ENCODE measurements at regions not wholly inside any gene's neighbourhood (a gene's known extent, or its start where the extent isn't known, plus 50 kb on each side); places are given as distances from the start of the nearest gene placed in this dataset.
"Not testable (repeated sequence)": the region's sequence is repeated elsewhere in the genome, so short reads cannot be mapped to it uniquely, and the experiment has no call there.

DNA sequence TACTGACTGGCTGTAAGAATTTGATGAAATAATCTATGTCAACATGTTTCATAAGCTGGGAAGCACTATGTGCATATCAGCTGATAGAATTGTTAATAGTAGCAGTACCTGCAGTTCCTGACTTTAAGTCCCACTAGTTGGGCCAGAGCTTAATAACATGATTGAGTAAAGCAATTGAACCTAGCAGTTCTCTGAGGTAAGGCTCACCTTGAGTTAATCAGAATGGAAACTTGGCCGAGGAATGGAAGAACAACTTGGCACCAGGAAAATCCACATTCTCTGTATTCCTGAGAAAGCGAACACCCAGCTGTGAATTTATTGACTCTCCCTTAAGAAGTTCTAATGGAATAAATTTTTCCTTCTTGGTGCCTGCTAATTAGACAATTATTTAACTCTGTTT, 262.6 kb downstream of the IGSF11 start:
- FAIRE-seq (no peak), DNase-seq (ENCODE audit: low spot score in 2 of 2) (no peak)

- DNase-seq (ENCODE audit: low spot score in 2 of 2): no peak
- no peak for FAIRE-seq
Measured at GRCh38 chr3:118772547-118773011, 262.1 kb downstream of the IGSF11 start.

DNA sequence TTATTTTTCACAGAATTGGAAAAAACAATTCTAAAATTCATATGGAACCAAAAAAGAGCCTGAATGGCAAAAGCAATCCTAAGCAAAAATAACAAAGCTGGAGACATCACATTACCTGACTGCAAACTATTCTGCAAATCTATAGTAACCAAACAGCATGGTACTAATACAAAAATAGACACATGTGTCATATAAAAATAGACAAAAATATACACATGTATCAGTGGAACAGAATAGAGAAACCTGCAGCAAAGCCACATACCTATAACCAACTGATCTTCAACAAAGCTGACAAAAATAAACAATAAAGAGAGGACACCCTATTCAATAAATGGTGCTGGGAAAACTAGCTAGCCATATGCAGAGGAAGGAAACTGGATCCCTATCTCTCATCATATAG, 259.6 kb downstream of the IGSF11 start:
- DNase-seq (ENCODE audit: low spot score in 2 of 2) (no peak), FAIRE-seq (no peak)

DNA sequence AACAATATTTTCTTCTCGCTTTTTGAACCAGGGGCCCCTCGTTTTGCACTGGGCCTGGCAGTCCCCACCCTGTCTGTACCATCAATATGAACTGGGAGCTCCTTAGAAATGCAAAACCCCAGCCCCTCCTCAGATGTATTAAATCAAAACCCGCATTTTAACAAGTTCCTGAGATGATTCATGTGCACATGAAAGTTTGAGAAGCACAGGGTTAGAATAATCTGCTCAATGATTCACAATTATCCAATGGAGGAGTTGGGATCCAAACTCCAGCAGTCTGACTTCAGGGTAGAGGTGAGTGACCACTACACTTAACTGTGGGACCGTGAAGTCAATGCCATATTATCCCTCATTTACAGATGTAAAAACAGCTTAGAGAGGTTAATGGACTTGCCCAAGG, 256.4 kb downstream of the IGSF11 start:
- FAIRE-seq: no peak
- DNase-seq (ENCODE audit: low spot score in 2 of 2): no peak

DNA sequence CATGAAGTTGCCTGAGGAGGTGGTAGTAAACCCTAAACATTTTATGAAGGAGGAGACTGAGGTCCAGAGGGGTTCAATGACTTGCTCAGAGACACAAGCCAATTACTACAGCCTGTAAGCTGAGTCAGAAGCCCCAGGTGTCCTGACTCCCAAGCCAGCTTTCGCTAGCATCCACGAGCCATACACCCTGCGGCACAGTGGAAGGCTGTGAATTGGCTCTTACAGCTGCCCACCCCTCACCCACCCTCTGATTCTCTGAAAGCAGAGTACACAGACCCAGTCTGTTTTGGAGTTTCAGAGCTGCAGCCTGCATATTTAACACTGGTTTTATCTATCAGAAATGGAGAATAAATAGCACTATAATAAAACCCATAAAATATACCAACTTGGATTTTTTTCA, 253.4 kb downstream of the IGSF11 start:
- DNase-seq (ENCODE audit: low spot score in 2 of 2) (no peak), FAIRE-seq (no peak)

DNA sequence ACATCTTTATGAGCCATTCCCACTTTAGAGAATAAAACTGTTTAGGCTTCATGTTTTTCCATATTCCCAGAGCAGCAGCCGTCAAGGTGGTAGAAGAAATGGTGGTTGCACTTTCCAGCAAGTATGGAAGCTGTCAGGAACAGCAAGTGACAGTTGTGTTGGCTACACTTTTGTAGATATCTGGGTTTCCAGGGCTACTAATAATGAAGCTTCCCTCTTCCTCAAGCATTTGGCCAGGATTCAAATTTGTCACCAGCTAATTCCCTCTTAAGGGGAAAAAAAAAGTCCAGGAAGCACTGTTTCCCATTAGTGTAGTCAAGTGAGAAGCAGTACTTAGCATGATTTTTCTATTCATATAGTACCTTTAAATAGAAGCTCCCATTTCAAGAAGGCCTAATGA, 252.8 kb downstream of the IGSF11 start:
- DNase-seq (ENCODE audit: low spot score in 2 of 2): no peak

GRCh38 chr3:118782755-118783202, 251.9 kb downstream of the IGSF11 start:
- no peak for FAIRE-seq
- no peak for DNase-seq (ENCODE audit: low spot score in 2 of 2)

More for the DNA sequence above, 252.8 kb downstream of the IGSF11 start:
- no peak for FAIRE-seq

GRCh38 chr3:118785415-118785814, 249.2 kb downstream of the IGSF11 start:
- no peak for DNase-seq (ENCODE audit: low spot score in 2 of 2)
- no peak for FAIRE-seq

GRCh38 chr3:118791246-118791645, 243.4 kb downstream of the IGSF11 start:
- no peak for DNase-seq (ENCODE audit: low spot score in 2 of 2)

GRCh38 chr3:118792191-118792590, 242.5 kb downstream of the IGSF11 start:
- FAIRE-seq: no peak
- DNase-seq (ENCODE audit: low spot score in 2 of 2): no peak

More at GRCh38 chr3:118791246-118791645, 243.4 kb downstream of the IGSF11 start:
- no peak for FAIRE-seq

GRCh38 chr3:118793176-118793575, 241.5 kb downstream of the IGSF11 start:
- DNase-seq (ENCODE audit: low spot score in 2 of 2) (no peak), FAIRE-seq (no peak)

DNA sequence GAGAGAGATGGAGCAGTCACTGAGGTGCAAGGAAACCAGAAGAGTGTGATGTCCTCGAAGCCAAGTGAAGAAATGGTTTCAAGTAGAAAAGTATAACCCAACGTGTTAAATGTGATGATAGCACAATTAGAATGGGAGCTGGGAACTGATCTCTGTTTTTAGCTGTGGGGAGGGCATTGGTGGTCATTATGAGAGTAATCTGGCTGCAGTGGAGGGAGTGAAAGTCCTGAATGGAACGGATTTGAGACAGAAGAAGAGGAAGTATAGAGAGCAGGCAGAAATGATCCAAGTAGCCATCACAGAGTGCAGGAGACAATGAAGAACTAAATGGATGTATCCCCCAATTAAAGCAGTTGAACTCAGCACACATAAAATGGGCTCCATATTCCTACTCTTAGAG, 235.3 kb downstream of the IGSF11 start:
- no peak for FAIRE-seq

GRCh38 chr3:118801899-118802298, 232.7 kb downstream of the IGSF11 start:
- FAIRE-seq (no peak), DNase-seq (ENCODE audit: low spot score in 2 of 2) (no peak)

More for the DNA sequence above, 235.3 kb downstream of the IGSF11 start:
- no peak for DNase-seq (ENCODE audit: low spot score in 2 of 2)

DNA sequence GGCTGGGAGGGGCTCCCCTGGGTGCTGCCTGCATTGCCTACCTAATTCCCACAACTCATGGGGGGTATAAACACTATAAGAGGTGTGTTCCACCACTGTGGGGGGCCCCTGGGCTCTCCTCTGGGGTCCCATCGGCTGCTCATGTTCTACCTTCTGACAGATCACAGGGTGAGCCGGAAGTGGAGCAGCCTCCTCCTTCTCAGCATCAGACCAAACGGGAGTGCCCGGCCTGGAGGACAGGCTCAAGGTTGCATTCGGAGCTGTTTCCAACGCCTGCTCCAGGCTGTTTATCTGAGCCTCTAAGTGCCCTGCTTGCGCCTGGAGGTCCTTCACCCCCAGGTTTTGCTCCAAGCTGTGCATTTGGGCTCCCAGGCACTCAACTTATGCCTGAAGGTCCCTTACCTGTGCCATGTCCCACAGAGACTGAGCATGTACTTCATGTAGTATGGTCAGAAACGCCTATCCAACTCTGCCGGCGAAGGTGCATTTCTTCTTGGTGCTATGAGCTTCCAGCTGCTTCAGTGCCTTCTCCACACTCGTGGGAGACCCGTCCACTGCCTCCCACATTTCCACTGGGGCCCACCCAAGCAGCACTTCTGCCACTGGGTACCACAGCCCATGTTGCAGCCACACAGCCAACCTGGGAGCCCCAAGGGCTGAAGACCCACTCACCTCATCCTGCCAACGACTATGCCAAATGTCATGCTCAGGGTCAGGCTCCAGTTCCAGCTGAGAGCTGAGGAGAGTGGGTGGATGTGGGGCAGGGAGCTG, 232.1 kb downstream of the IGSF11 start:
- FAIRE-seq (no peak), DNase-seq (ENCODE audit: low spot score in 2 of 2) (no peak)

DNA sequence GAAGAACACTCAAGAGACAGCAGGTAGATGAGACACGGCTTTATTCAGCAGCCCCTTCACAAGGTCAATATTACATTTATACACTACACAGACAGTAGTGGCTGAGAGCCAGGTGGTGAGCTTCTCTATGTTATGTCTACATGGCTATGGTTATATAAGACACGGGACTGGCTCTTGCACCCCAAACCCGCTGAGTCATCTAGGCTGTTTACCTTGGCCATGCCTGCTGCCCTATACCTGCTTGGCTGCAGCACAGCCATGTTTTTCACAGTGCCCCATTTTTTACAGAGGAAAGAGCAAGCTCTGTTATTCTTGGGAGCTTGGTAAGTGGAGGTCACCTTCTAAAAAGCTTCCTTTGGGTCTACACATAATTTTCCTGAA, 231.6 kb downstream of the IGSF11 start:
- FAIRE-seq: no peak
- no peak for DNase-seq (ENCODE audit: low spot score in 2 of 2)

GRCh38 chr3:118805007-118805406, 229.6 kb downstream of the IGSF11 start:
- no peak for FAIRE-seq
- DNase-seq (ENCODE audit: low spot score in 2 of 2): no peak

DNA sequence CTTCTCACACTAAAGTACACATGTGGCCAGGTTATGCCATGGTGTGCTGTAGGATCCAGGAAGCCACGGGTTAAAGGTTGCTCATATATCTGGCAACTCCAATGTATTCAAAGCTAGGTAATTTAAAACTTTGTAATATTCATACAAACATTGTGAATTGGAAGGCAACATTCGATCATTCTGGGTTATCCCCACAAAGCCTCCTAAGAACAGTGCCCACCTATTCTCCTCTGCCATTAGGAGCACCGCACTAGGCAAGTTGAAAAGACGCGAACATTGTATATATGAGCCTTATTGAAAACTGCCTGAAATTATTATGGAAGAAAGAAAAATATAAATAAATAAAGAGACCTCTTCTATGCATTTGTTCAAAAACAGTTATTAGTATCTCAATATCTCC, 228.2 kb downstream of the IGSF11 start:
- DNase-seq (ENCODE audit: low spot score in 2 of 2): no peak
- no peak for FAIRE-seq

DNA sequence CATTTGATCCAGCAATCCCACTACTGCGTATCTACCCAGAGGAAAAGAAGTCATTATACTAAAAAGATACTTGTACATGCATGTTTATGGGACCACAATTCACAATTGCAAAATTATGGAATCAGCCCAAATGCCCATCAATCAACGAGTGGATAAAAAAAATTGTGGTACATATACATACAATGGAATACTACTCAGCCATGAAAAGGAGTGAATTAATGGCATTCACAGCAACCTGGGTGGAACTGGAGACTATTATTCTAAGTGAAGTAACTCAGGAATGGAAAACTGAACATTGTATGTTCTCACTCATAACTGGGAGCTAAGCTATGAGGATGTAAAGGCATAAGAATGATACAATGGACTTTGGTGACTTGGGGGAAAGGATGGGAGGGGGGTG, 227.3 kb downstream of the IGSF11 start:
- not testable (repeated sequence) for DNase-seq (ENCODE audit: low spot score in 2 of 2); FAIRE-seq

DNA sequence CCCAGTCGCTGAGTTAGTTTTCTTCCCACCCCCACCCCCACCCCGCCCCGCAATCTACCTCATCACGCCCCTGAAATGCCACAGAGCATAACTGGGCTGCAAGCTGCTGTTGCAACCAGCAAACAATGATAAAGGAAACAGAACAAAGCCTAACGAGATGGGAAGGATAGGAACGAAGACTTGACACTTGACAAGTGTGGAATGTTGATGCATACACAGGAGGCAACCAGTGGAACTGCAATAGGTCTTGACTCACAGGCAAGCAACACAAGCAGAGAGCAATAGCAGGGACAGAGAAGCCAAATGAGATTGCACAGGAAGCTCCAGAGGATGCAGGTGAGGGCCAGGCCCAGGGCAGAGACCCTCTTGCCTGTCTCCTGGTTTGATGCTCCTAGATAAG, 225.9 kb downstream of the IGSF11 start:
- DNase-seq (ENCODE audit: low spot score in 2 of 2): no peak
- FAIRE-seq: no peak

DNA sequence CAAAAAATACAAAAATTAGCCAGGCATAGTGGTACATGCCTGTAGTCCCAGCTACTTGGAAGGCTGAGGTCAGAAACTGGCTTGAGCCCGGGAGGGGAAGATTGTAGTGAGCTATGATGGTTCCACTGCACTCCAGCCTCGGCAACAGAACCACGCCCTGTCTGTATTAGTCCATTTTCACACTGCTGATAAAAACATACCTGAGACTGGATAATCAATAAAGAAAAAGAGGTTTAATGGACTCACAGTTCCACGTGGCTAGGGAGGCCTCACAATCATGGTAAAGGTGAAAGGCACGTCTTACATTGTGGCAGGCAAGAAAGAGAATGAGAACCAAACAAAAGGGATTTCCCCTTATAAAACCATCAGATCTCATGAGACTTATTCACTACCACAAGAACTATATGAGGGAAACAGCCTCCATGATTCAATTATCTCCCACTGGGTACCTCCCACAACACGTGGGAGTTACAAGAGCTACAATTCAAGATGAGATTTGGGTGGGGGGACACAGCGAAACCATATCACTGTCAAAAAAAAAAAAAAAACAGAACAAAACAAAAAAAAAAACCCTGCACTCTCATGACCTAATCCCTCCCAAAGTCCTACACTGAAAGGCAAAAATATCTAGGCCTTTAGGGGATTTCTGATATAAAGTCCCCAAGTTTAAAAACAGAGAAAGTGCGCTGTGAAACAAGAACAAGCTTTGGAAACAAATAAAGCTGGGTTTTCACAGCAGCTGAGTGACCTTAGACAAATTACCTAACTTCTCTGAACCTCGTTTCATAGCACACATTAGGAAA, 224.7 kb downstream of the IGSF11 start:
- DNase-seq (ENCODE audit: low spot score in 2 of 2): no peak
- FAIRE-seq: no peak

DNA sequence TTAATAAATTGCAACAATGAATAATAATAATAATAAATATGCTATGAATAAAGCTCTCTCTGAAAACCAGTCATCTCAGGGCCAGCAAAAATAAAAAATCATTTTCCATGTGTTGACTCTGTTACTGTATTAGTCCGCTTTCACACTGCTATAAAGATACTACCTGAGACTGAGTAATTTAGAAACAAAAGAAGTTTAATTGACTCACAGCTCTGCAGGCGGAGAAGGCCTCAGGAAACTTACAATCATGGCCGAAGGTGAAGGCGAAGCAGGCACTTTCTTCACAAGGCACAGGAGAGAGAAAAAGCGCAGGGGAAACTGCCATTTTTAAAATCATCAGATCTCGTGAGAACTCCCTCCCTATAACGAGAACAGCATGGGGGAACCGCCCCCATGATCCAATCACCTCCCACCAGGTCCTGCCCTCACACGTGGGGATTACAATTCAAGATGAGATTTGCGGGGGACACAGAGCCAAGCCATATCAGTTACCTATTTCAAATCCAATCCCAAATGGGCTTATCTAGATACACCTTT, 224.1 kb downstream of the IGSF11 start:
- FAIRE-seq: no peak

More for the DNA sequence above, 224.1 kb downstream of the IGSF11 start:
- no peak for DNase-seq (ENCODE audit: low spot score in 2 of 2)

Measured in frontal cortex (tissue), 3 donors.